GM12878 (cell line): ENCODE measurements at regions not wholly inside any gene's neighbourhood (a gene's known extent, or its start where the extent isn't known, plus 50 kb on each side); places are given as distances from the start of the nearest gene placed in this dataset.

ENCODE experiments used
- ATAC-seq: fragments of 200-7000 bp; cut with Tn5 transposase; 3 replicates; pipeline ENCODE4 v1.9.1; 2020; ENCODE audit warnings: mild to moderate bottlenecking, moderate library complexity
- BruUV-seq: library from RNA; stranded (reverse); fragments of 400-500 nt; replicated peaks from 2 replicates; lab custom pipeline; 2021; lab: Mats Ljungman, UMichigan
- CTCF ChIA-PET: fragments of 300-600 bp; sonication (Branson Sonifier 250); formaldehyde crosslinking; extraction: SDS; loops from one replicate; lab custom pipeline; 2021; ENCODE audit warnings: inconsistent platforms; lab: Yijun Ruan, JAX
- POLR2A ChIA-PET: fragments of 350-600 bp; formaldehyde crosslinking; extraction: SDS; loops from one replicate; lab custom pipeline; 2021; ENCODE audit warnings: inconsistent platforms; lab: Charles Lee
- RAD21 ChIA-PET: fragments of 300-600 bp; sonication (Branson Sonifier 250); formaldehyde crosslinking; loops from one replicate; lab custom pipeline; 2023; ENCODE audit warnings: antibody characterized with exemption; ENCODE audit not compliant: unreplicated experiment; lab: Charles Lee
- SMC1A ChIA-PET: fragments of 300-600 bp; sonication (Branson Sonifier 250); formaldehyde crosslinking; loops from one replicate; lab custom pipeline; 2023; ENCODE audit not compliant: unreplicated experiment, uncharacterized antibody; lab: Charles Lee
- DNase-seq: peaks from one replicate; pipeline ENCODE4 v3.0.0-alpha.2; 2011; ENCODE audit warnings: low read depth, low spot score
- FAIRE-seq: peaks from 3 replicates; lab custom pipeline; 2011; peaks lifted over from hg19 to GRCh38; lab: Jason Lieb, UNC
- H2AFZ ChIP-seq: 2 replicates; pipeline ENCODE4 v1.6.0; 2011; ENCODE audit warnings: low read depth, low read length, control low read depth; ENCODE audit not compliant: control insufficient read depth
- H3K27ac ChIP-seq: 2 replicates; pipeline ENCODE4 v1.5.1; 2011; ENCODE audit warnings: control low read depth; ENCODE audit not compliant: control insufficient read depth, insufficient read depth
- H3K27me3 ChIP-seq, 2 experiments: replicated peaks in 1 of 2; 2 replicates each; pipeline versions ENCODE4 v1.6.0 to v1.6.1; 2011; ENCODE audit warnings: low read length in 1 of 2; ENCODE audit not compliant: control insufficient read depth in 2 of 2, insufficient read depth in 2 of 2
- H3K36me3 ChIP-seq, 2 experiments: 2 replicates each; pipeline ENCODE4 v1.5.1; 2011; ENCODE audit warnings: low read length in 1 of 2; ENCODE audit not compliant: control insufficient read depth in 2 of 2, insufficient read depth in 2 of 2
- H3K4me1 ChIP-seq: 2 replicates; pipeline ENCODE4 v1.6.1; 2011; ENCODE audit warnings: mild to moderate bottlenecking, low read length, moderate library complexity, mixed read lengths; ENCODE audit not compliant: control insufficient read depth, insufficient read depth
- H3K4me2 ChIP-seq: 2 replicates; pipeline ENCODE4 v1.6.0; 2011; ENCODE audit warnings: control low read depth; ENCODE audit not compliant: control insufficient read depth, insufficient read depth
- H3K4me3 ChIP-seq: fragments of 200-600 bp; sonication (generic); 2 replicates; pipeline ENCODE4 v1.5.1; 2016
- H3K79me2 ChIP-seq: 2 replicates; pipeline ENCODE4 v1.6.0; 2011; ENCODE audit warnings: low read length; ENCODE audit not compliant: control insufficient read depth, insufficient read depth
- H3K9ac ChIP-seq: 2 replicates; pipeline ENCODE4 v1.8.0; 2011; ENCODE audit warnings: low read length, control low read depth, mixed read lengths; ENCODE audit not compliant: control insufficient read depth, insufficient read depth
- H3K9me3 ChIP-seq: replicated peaks from 3 replicates; pipeline ENCODE4 v1.5.1; 2011; ENCODE audit warnings: mild to moderate bottlenecking, low read length; ENCODE audit not compliant: control insufficient read depth, insufficient read depth
- H4K20me1 ChIP-seq: 2 replicates; pipeline ENCODE4 v1.6.0; 2011; ENCODE audit not compliant: control insufficient read depth, insufficient read depth
- ATF7 ChIP-seq: fragments of 450-650 bp; IDR thresholded peaks from 2 replicates; pipeline ENCODE4 v1.6.1; 2016; ENCODE audit warnings: low read depth, mild to moderate bottlenecking
- CBFB ChIP-seq: IDR thresholded peaks from 2 replicates; pipeline ENCODE4 v1.6.1; 2016; ENCODE audit warnings: antibody characterized with exemption, low read depth
- CEBPB ChIP-seq, 2 experiments: fragments of 150-350 bp in 1 of 2; IDR thresholded peaks; 2 replicates each; pipeline ENCODE4 v1.6.1; 2012 to 2014; ENCODE audit warnings: low read depth in 2 of 2, low read length in 2 of 2, borderline replicate concordance in 1 of 2, inconsistent platforms in 1 of 2
- CHD1 ChIP-seq: IDR thresholded peaks from 2 replicates; pipeline ENCODE4 v1.6.1; 2012; ENCODE audit warnings: low read depth, low read length, improper control_type of control experiment
- EP300 ChIP-seq, 2 experiments: fragments of 150-350 bp in 1 of 2; IDR thresholded peaks; 2 replicates each; pipeline ENCODE4 v1.6.1; 2011 to 2012; ENCODE audit warnings: low read depth in 2 of 2, low read length in 2 of 2, borderline replicate concordance in 1 of 2, improper control_type of control experiment in 1 of 2, inconsistent platforms in 1 of 2; ENCODE audit not compliant: control insufficient read depth in 1 of 2
- GATAD2B ChIP-seq: fragments of 450-650 bp; conservative IDR thresholded peaks from 2 replicates; pipeline ENCODE4 v1.6.1; 2017; ENCODE audit warnings: low read depth, mild to moderate bottlenecking, moderate library complexity
- NBN ChIP-seq: fragments of 450-650 bp; IDR thresholded peaks from 2 replicates; pipeline ENCODE4 v1.6.1; 2016
- POLR2AphosphoS5 ChIP-seq: IDR thresholded peaks from 2 replicates; pipeline ENCODE4 v1.6.1; 2011; ENCODE audit warnings: mild to moderate bottlenecking, low read length, inconsistent platforms
- RBBP5 ChIP-seq: fragments of 200-600 bp; sonication (generic); conservative IDR thresholded peaks from 2 replicates; pipeline ENCODE4 v1.6.1; 2016
- RFX5 ChIP-seq: IDR thresholded peaks from 2 replicates; pipeline ENCODE4 v1.6.1; 2011; ENCODE audit warnings: low read depth, low read length, improper control_type of control experiment
- SMARCA5 ChIP-seq: fragments of 450-650 bp; IDR thresholded peaks from 2 replicates; pipeline ENCODE4 v1.6.1; 2017; ENCODE audit warnings: mild to moderate bottlenecking
- WRNIP1 ChIP-seq: IDR thresholded peaks from 2 replicates; pipeline ENCODE4 v1.6.1; 2011; ENCODE audit warnings: low read depth, low read length, improper control_type of control experiment, borderline replicate concordance
- WGBS: methylation state at CpG from one replicate; pipeline ENCODE4 v1.1.6; 2016; ENCODE audit warnings: low lambda C conversion rate; ENCODE audit not compliant: insufficient replicate concordance, insufficient coverage; ENCODE audit errors: missing lambda C conversion rate; 5-methylcytosine and 5-hydroxymethylcytosine counted together
- in situ Hi-C: fragments of 300-500 bp; cut with MboI; formaldehyde crosslinking; loops from 9 replicates; pipeline ENCODE4 v1.14.3; 2018; ENCODE audit warnings: mixed read lengths
- intact Hi-C: fragments of 100-400 bp; cut with micrococcal nuclease; formaldehyde crosslinking; loops from one replicate; pipeline ENCODE4 v1.14.2; 2022; ENCODE audit not compliant: unreplicated experiment
- TF ChIP-seq, protein P1 (sequence below): fragments of 450-650 bp; IDR thresholded peaks from 2 replicates; pipeline ENCODE4 v1.6.1; 2014; ENCODE audit warnings: mild to moderate bottlenecking
- TF ChIP-seq, protein P2 (sequence below): fragments of 450-650 bp; IDR thresholded peaks from 2 replicates; pipeline ENCODE4 v1.6.1; 2018; ENCODE audit warnings: mild to moderate bottlenecking, low read depth, moderate library complexity; ENCODE audit not compliant: partially characterized antibody
- TF ChIP-seq, protein P3 (sequence below): IDR thresholded peaks from 2 replicates; pipeline ENCODE4 v1.6.1; 2011; ENCODE audit warnings: low read depth, low read length, improper control_type of control experiment, borderline replicate concordance
- TF ChIP-seq, protein P4 (sequence below): fragments of 450-650 bp; IDR thresholded peaks from 2 replicates; pipeline ENCODE4 v1.6.1; 2017; ENCODE audit warnings: borderline replicate concordance

DNA sequence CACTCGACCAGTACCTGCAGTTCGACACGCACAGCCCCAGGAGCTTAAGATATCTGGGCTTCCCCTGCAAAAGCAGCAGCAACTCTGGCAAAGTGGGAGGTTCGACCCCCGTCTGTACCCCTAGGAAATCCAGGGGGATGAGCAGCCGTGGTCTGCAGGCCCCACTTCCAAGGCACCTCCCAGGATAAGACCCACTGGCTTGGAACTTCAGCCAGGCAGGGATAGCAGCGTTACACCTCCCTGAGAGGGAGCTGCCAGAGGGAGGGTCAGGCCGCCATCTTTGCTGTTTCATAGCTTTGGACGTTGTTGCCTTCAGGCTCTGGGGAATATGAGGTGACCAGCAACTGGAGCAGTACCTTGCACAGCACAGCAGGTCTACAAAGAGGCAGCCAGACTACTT is 351.1 kb downstream of the SOX11 start:
- no peak for FAIRE-seq
- RAD21 ChIA-PET, result no interaction called here

More for the DNA sequence above, 351.1 kb downstream of the SOX11 start:
- ChIA-PET POLR2A (no interaction called here), SMC1A (no interaction called here), CTCF (no interaction called here)
- no peaks in the 10 kb centered on the region for H4K20me1 ChIP-seq
- intact Hi-C loops (no loop called here), in situ Hi-C loops (no loop called here)
- no TSS peak for BruUV-seq
- H3K36me3 ChIP-seq, result no peaks in the 10 kb centered on the region
- H3K79me2 ChIP-seq, result no peaks in the 10 kb centered on the region
- H3K27ac ChIP-seq, result no peak overlapping the region
- H3K4me2 ChIP-seq, result no peak overlapping the region
- no peak overlapping the region for H3K4me3 ChIP-seq
- no peaks in the 10 kb centered on the region for H3K4me1 ChIP-seq
- H3K9ac ChIP-seq, result no peak overlapping the region
- DNase-seq (no peak), ATAC-seq (no peak)
- no peak for TF ChIP-seq POLR2AphosphoS5
- TF ChIP-seq WRNIP1, result no peak
- no peak for TF ChIP-seq RFX5
- TF ChIP-seq, protein P1, sequence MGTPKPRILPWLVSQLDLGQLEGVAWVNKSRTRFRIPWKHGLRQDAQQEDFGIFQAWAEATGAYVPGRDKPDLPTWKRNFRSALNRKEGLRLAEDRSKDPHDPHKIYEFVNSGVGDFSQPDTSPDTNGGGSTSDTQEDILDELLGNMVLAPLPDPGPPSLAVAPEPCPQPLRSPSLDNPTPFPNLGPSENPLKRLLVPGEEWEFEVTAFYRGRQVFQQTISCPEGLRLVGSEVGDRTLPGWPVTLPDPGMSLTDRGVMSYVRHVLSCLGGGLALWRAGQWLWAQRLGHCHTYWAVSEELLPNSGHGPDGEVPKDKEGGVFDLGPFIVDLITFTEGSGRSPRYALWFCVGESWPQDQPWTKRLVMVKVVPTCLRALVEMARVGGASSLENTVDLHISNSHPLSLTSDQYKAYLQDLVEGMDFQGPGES, result no peak
- no peak for TF ChIP-seq SMARCA5
- TF ChIP-seq, protein P2, sequence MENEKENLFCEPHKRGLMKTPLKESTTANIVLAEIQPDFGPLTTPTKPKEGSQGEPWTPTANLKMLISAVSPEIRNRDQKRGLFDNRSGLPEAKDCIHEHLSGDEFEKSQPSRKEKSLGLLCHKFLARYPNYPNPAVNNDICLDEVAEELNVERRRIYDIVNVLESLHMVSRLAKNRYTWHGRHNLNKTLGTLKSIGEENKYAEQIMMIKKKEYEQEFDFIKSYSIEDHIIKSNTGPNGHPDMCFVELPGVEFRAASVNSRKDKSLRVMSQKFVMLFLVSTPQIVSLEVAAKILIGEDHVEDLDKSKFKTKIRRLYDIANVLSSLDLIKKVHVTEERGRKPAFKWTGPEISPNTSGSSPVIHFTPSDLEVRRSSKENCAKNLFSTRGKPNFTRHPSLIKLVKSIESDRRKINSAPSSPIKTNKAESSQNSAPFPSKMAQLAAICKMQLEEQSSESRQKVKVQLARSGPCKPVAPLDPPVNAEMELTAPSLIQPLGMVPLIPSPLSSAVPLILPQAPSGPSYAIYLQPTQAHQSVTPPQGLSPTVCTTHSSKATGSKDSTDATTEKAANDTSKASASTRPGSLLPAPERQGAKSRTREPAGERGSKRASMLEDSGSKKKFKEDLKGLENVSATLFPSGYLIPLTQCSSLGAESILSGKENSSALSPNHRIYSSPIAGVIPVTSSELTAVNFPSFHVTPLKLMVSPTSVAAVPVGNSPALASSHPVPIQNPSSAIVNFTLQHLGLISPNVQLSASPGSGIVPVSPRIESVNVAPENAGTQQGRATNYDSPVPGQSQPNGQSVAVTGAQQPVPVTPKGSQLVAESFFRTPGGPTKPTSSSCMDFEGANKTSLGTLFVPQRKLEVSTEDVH, result no peak
- no peak for TF ChIP-seq GATAD2B
- TF ChIP-seq CEBPB (IDR thresholded peaks at IDR 0.05; ENCODE audit: borderline replicate concordance in 1 of 2, low read depth in 2 of 2, low read length in 2 of 2), result no peak
- no peak for TF ChIP-seq CHD1
- TF ChIP-seq, protein P3, sequence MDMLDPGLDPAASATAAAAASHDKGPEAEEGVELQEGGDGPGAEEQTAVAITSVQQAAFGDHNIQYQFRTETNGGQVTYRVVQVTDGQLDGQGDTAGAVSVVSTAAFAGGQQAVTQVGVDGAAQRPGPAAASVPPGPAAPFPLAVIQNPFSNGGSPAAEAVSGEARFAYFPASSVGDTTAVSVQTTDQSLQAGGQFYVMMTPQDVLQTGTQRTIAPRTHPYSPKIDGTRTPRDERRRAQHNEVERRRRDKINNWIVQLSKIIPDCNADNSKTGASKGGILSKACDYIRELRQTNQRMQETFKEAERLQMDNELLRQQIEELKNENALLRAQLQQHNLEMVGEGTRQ, result no peak
- no peak for TF ChIP-seq RBBP5
- no peak for TF ChIP-seq EP300 (IDR thresholded peaks at IDR 0.05; ENCODE audit: borderline replicate concordance in 1 of 2, control insufficient read depth in 1 of 2, low read depth in 2 of 2, low read length in 2 of 2)
- no peak for TF ChIP-seq ATF7
- no peak for TF ChIP-seq NBN
- TF ChIP-seq, protein P4, sequence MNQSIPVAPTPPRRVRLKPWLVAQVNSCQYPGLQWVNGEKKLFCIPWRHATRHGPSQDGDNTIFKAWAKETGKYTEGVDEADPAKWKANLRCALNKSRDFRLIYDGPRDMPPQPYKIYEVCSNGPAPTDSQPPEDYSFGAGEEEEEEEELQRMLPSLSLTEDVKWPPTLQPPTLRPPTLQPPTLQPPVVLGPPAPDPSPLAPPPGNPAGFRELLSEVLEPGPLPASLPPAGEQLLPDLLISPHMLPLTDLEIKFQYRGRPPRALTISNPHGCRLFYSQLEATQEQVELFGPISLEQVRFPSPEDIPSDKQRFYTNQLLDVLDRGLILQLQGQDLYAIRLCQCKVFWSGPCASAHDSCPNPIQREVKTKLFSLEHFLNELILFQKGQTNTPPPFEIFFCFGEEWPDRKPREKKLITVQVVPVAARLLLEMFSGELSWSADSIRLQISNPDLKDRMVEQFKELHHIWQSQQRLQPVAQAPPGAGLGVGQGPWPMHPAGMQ, result no peak
- no peak for TF ChIP-seq CBFB
- no peaks in the 10 kb centered on the region for H3K27me3 ChIP-seq
- H2AFZ ChIP-seq, result no peak overlapping the region
- WGBS, result 25% methylated on average over 9 of the region's 9 CpGs
- no peaks in the 10 kb centered on the region; the same call in 2 of the 3 replicates for H3K9me3 ChIP-seq
